EL (cell line): ENCODE measurements at regions not wholly inside any gene's neighbourhood (a gene's known extent, or its start where the extent isn't known, plus 50 kb on each side); places are given as distances from the start of the nearest gene placed in this dataset.

ENCODE experiments used
- DNase-seq: peaks from one replicate; pipeline ENCODE4 v3.0.0-alpha.2; 2016

DNA sequence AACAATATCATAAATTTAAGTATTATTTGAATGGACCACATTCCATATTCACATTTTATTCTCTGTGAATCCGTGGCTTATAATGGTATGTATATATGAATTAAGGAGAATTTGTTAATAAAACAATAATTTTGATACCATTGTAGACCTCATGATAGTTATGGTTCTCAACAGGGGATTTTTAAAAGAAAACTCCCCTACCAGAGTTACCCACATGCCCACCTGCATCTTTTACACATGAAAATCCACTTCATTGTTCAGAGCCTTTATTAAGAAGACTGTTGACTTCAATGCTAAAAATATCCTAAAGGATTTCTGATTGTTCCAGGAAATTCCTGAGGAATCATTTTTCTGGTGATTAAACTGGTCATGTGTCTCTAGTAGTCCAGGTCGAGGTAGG, 557.7 kb upstream of the MEF2C start:
- no peak for DNase-seq

DNA sequence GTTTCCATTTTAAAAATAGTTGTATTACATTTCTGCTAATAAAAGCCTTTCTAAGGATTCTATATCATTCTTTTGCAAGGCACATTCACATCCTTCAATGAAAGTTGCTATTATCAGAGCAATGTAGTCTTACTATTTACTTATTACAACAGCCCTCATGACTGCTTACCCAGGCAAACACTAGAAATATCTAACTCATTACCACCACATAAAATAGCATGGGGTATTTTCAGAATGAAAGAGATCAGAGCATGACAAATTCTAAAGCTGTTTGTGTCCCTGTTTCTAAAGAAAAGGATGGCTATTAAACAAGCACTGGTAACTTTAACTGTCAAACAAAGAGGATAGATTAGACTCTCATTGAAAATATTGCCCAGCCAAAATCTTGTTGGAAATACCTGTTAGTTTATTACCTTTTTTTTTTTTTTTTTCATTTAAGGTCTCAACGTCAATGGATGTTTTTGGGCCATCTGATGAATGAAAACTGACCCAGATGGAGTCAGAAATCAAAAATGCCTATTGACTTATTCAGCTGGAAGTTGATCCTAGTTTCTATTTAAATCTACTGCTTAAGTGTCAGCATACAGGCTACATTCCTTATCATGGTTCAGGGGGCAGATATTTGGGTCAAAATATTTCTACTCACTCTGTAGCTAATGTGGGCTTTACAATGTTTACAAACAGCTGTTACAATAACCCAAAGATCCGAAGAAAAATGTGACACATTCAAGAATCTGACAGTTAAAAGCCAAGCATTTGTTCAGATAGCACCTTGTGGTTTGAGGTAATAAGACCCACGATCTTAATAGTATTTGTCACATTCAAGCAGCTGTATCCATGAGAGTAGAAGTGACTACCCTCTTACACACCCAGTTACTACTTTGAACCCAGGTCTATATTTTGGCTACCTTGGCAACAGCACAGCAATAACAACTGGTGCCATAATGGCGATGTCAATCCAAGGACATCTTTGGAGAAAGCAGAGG, 554.8 kb upstream of the MEF2C start:
- DNase-seq, result no peak

GRCh38 chr5:89436464-89436863, 553.5 kb upstream of the MEF2C start:
- no peak for DNase-seq

DNA sequence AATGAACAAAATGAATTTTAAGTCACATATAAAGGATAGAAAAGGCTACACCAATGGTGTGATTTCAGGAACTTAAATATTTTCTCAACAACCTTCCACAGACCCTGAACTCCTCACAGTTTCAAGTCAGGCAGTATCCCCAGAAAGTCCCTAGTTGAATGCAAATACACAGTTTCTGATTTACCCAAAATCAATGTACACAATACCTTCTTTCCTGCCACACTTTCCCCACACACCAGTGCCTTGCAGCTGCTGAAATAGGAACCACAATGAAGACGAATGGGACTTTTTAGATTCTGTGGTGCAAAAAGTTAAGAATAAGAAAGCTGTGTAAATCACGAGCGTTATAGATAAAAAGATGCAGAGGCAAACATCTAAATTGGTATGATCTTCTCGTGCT, 552.4 kb upstream of the MEF2C start:
- DNase-seq, result no peak

DNA sequence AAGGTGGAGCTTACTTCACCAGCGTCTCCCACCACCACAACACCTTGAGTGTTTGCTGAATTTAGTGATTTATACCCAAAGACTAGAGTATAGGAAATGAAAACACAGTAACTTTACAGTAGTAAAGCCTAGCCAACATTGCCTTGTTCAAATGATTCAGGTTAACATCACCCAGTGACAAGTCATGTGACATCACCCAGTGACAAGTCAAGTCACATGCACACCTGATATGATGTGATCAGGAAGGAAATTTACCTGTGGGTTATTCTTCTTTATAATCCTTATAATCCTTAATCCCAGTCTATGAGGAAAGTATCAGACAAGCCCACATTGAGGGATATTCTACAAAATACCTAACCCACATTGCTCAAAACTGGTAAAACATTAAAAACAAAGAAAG, 545.6 kb upstream of the MEF2C start:
- DNase-seq, result no peak

- no peak for DNase-seq
These were observed 542.1 kb upstream of the MEF2C start for GRCh38 chr5:89425062-89425461.

- DNase-seq, result no peak
These were observed 538.1 kb upstream of the MEF2C start for GRCh38 chr5:89421035-89421434.

GRCh38 chr5:89418407-89419085, 535.6 kb upstream of the MEF2C start:
- no peak for DNase-seq

DNA sequence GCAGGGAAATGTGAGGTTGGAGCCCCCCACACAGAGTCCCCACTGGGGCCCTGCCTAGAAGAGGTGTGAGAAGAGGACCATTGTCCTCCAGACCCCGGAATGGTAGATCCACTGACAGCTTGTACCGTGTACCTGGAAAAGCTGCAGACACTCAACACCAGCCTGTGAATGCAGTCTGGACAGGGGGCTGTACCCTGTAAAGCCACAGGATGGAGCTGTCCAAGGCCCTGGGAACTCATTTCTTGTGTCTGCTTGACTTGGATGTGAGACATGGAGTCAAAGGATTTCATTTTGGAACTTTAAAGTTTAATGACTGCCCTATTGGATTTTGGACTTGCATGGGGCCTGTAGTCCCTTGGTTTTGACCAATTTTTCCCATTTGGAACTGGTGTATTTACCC, 535.0 kb upstream of the MEF2C start:
- no peak for DNase-seq

GRCh38 chr5:89417515-89417914, 534.5 kb upstream of the MEF2C start:
- DNase-seq, result no peak

- no peak for DNase-seq
These were observed 528.9 kb upstream of the MEF2C start for GRCh38 chr5:89411891-89412290.

GRCh38 chr5:89407054-89407453, 524.1 kb upstream of the MEF2C start:
- DNase-seq, result no peak

DNA sequence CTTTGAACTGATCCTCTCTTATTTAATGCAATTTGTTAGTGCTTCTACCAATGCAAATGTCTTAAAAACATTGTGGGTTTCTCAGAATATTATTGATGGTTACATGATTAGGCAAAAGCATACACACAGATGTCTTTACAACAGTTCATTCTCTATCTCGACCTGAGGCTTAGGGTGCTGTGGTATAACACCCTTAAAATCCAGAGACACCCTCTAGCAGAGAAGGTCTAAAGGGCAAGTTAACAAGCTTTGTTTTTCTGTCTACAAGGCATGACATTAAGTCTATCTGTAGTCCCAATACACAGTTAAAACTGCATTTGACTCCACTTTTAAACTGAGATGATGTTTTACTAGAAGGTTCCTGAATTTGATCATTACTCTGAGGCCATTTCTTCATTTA, 518.7 kb upstream of the MEF2C start:
- DNase-seq, result no peak

DNA sequence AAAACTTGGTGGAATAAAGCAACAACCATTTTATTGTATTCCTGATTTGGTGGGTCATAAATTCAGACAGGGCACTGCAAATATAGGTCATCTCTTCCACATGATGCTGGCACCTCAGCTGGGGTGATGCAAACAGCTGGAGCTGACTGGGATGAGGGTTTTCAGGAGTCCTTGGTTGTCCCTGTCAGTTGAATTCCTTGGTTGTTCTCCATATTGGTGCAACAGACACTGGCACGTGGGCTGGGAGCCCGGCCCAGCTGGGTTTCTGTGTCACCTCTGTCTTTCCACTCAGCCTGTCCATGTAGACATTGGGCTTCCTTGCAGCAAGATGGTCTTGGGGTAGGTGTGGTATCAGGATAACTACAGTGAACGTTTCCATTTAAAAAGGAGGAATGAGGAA, 518.0 kb upstream of the MEF2C start:
- DNase-seq, result no peak

GRCh38 chr5:89399548-89399947, 516.6 kb upstream of the MEF2C start:
- no peak for DNase-seq

DNA sequence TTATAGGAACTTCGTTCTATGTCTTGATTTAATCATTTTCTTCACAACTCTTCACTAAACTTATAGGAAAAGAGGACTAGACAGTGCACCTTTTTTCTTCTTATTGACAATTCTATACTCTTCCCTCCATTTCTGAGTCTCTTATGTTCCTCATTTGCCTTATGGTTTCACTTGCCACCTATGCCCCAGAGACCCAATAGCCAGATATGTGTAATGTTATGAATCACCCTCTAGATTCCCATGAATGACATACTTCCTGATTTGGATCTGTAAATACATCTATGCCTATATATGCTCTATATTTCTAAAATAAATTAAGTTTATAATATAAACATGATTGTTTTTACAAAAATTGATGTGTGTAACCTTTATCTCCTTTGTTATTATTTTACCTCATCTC, 514.1 kb upstream of the MEF2C start:
- no peak for DNase-seq

GRCh38 chr5:89396278-89396954, 513.4 kb upstream of the MEF2C start:
- DNase-seq, result no peak

DNA sequence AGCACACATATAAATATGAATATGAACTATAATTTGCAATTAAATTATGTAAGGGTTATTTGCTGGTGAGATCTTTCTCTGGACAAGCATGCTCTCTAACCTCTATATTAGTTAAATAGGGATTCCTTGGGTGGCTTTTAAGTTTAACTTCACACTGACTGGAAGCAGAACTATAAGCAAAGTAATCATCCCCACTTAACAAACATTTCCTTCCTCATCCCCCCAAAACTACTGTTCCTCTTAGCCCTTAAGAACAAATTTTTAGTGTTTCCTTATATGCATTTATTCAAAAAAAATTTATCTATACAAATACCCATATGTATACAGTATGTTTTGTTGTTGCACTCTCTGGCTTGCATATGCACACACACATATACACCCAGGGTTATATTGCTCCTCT, 512.1 kb upstream of the MEF2C start:
- DNase-seq, result no peak

DNA sequence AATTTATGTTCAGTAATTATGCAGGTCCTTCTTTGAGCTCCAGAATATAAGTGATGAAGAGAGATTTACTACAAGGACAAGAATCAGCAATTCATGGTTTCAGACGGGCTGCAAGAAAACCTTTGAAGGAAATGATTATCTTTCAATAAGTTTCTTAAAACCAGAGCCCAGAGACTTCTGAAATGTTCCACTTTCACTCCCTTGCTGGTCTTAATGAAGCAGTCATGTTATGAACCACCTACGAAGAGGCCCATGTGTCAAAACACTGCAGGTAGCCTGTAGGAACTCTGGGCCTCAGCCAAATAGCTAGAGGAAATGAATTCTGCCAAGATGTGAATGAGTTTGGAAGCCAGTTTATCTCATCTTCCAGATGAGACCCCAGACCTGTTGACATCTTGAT, 505.9 kb upstream of the MEF2C start:
- no peak for DNase-seq

GRCh38 chr5:89384391-89384790, 501.4 kb upstream of the MEF2C start:
- DNase-seq, result no peak

- DNase-seq, result no peak
These were observed 497.7 kb upstream of the MEF2C start for GRCh38 chr5:89380635-89381034.

- no peak for DNase-seq
These were observed 494.9 kb upstream of the MEF2C start for GRCh38 chr5:89377767-89378455.
